Uterus (tissue), 3 donors: ENCODE measurements at regions not wholly inside any gene's neighbourhood (a gene's known extent, or its start where the extent isn't known, plus 50 kb on each side); places are given as distances from the start of the nearest gene placed in this dataset.

Experiments used
- DNase-seq, 2 donors: peaks; one replicate each; pipeline ENCODE4 v3.0.0-alpha.2; 2019 to 2020
- H3K27ac ChIP-seq, 2 donors: fragments of 200-600 bp; sonication (generic); 1 replicate in 1 of 2; 2 replicates in 1 of 2; pipeline ENCODE4 v1.5.1; 2016 to 2018
- H3K27me3 ChIP-seq, 2 donors: fragments of 200-600 bp; sonication (generic); one replicate each; pipeline ENCODE4 v1.5.1; 2018 to 2019; ENCODE audit warnings: control low read depth in 1 of 2
- H3K36me3 ChIP-seq, 2 donors: fragments of 200-600 bp; sonication (generic); one replicate each; pipeline ENCODE4 v1.5.1; 2019; ENCODE audit warnings: control low read depth in 1 of 2
- H3K4me1 ChIP-seq, 2 donors: fragments of 200-600 bp; sonication (generic); one replicate each; pipeline ENCODE4 v1.5.1; 2018 to 2019; ENCODE audit warnings: control low read depth in 1 of 2
- H3K4me3 ChIP-seq, 2 donors: fragments of 200-600 bp; sonication (generic); 1 replicate in 1 of 2; 2 replicates in 1 of 2; pipeline ENCODE4 v1.5.1; 2018 to 2019; ENCODE audit warnings: mild to moderate bottlenecking in 1 of 2
- H3K9me3 ChIP-seq, 2 donors: fragments of 200-600 bp; sonication (generic); one replicate each; pipeline ENCODE4 v1.5.1; 2019; ENCODE audit warnings: control low read depth in 1 of 2
- CTCF ChIP-seq, 4 experiments: fragments of 200-600 bp in 2 of 4; fragments of 450-650 bp in 2 of 4; sonication (generic) in 2 of 4; IDR thresholded peaks; one replicate each; pipeline ENCODE4 v1.5.1; 2016 to 2019; ENCODE audit warnings: antibody characterized with exemption in 4 of 4, mild to moderate bottlenecking in 2 of 4, moderate library complexity in 1 of 4
- POLR2A ChIP-seq, 2 donors: fragments of 450-650 bp; IDR thresholded peaks; one replicate each; pipeline ENCODE4 v1.6.1; 2016; ENCODE audit warnings: antibody characterized with exemption in 2 of 2, mild to moderate bottlenecking in 1 of 2, moderate library complexity in 1 of 2
- intact Hi-C: fragments of 100-400 bp; cut with DNase I; formaldehyde crosslinking; loops from one replicate; pipeline ENCODE4 v1.15.1; 2023; ENCODE audit warnings: low total_unique reads
- donor health status: DM: yes; HTN: yes; CAD: no.

DNA sequence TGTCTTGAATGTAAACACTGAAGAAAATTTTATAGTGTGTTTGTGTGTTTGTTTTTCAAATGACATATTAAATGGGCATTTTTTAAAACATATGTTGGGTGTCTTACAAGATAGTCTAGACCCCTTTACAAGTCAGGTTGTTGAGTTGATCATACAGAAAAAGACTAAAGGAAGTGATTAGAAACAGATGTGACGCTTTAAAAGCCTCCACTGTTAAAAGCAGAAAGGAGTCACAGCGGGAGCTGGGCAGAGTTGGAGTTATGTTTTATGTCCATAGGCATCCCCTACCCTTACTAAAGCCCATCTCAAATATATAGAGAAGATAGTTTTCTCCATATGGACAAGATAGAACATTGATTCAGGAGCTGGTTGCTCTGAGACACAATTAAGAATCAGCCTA lies 393.9 kb downstream of the PLPP3 start:
- intact Hi-C loops, result no loop called here
- Histone ChIP-seq H3K4me1 (no peaks in the 10 kb centered on the region), H3K27ac (no peak overlapping the region), H3K27me3 (no peaks in the 10 kb centered on the region), H3K4me3 (no peak overlapping the region), H3K36me3 (no peaks in the 10 kb centered on the region), H3K9me3 (no peaks in the 10 kb centered on the region)
- no peak for DNase-seq
- TF ChIP-seq CTCF (IDR thresholded peaks at IDR 0.05) (no peak), POLR2A (IDR thresholded peaks at IDR 0.05) (no peak)

- Histone ChIP-seq H3K4me3 (no peak overlapping the region), H3K36me3 (no peaks in the 10 kb centered on the region), H3K9me3 (no peaks in the 10 kb centered on the region), H3K27me3 (no peaks in the 10 kb centered on the region), H3K27ac (no peak overlapping the region), H3K4me1 (no peaks in the 10 kb centered on the region)
- DNase-seq, result no peak
- intact Hi-C loops, result no loop called here
- no peak for TF ChIP-seq CTCF (IDR thresholded peaks at IDR 0.05)
- no peak for TF ChIP-seq POLR2A (IDR thresholded peaks at IDR 0.05)
Observed at GRCh38 chr1:56183151-56183550, 396.2 kb downstream of the PLPP3 start.

- DNase-seq, result no peak
- no peaks in the 10 kb centered on the region for H3K27me3 ChIP-seq
- peak overlapping the region; percentile 21 to 51 for H3K27ac ChIP-seq
- intact Hi-C loops, result no loop called here
- no peaks in the 10 kb centered on the region for H3K9me3 ChIP-seq
- no peaks in the 10 kb centered on the region for H3K4me1 ChIP-seq
- H3K36me3 ChIP-seq, result no peaks in the 10 kb centered on the region
- TF ChIP-seq POLR2A (IDR thresholded peaks at IDR 0.05) (no peak), CTCF (IDR thresholded peaks at IDR 0.05) (no peak)
- peak overlapping the region; percentile 18 to 26 for H3K4me3 ChIP-seq
Observed at GRCh38 chr1:56180520-56181190, 398.7 kb downstream of the PLPP3 start.

GRCh38 chr1:56179543-56179942 lies 399.8 kb downstream of the PLPP3 start:
- no peak overlapping the region for H3K4me3 ChIP-seq
- H3K9me3 ChIP-seq, result no peaks in the 10 kb centered on the region
- H3K4me1 ChIP-seq, result no peaks in the 10 kb centered on the region
- H3K27ac ChIP-seq, result no peak overlapping the region
- no peaks in the 10 kb centered on the region for H3K36me3 ChIP-seq
- intact Hi-C loops, result no loop called here
- H3K27me3 ChIP-seq, result no peaks in the 10 kb centered on the region
- TF ChIP-seq POLR2A (IDR thresholded peaks at IDR 0.05) (no peak), CTCF (IDR thresholded peaks at IDR 0.05) (no peak)
- DNase-seq, result no peak

GRCh38 chr1:56175211-56175610 lies 404.2 kb downstream of the PLPP3 start:
- TF ChIP-seq POLR2A (IDR thresholded peaks at IDR 0.05) (no peak), CTCF (IDR thresholded peaks at IDR 0.05) (no peak)
- Histone ChIP-seq H3K36me3 (no peaks in the 10 kb centered on the region), H3K4me3 (no peak overlapping the region), H3K4me1 (no peaks in the 10 kb centered on the region), H3K9me3 (no peaks in the 10 kb centered on the region), H3K27ac (no peak overlapping the region), H3K27me3 (no peaks in the 10 kb centered on the region)
- DNase-seq, result no peak
- intact Hi-C loops, result no loop called here
